GM12873 (cell line): ENCODE measurements at regions not wholly inside any gene's neighbourhood (a gene's known extent, or its start where the extent isn't known, plus 50 kb on each side); places are given as distances from the start of the nearest gene placed in this dataset.
A peak's percentile ranks its signal among the peaks of the same experiment; 100 is the strongest.

ENCODE experiments used
- CTCF ChIP-seq: IDR thresholded peaks from 2 replicates; pipeline ENCODE4 v1.5.1; 2012; ENCODE audit warnings: low read depth, mild to moderate bottlenecking, moderate library complexity, low read length, control low read depth; ENCODE audit not compliant: insufficient read depth; ENCODE audit errors: missing control alignments

- TF ChIP-seq CTCF, result no peak
Observed at GRCh38 chr6:57822896-57823358, 505.5 kb downstream of the PRIM2 start.

- TF ChIP-seq CTCF, result no peak
Observed at GRCh38 chr6:57974653-57975052, 657.2 kb downstream of the PRIM2 start.

GRCh38 chr6:58003417-58004167 is 686.2 kb downstream of the PRIM2 start:
- TF ChIP-seq CTCF, result peak; percentile 46

GRCh38 chr6:58073263-58073662 is 755.8 kb downstream of the PRIM2 start:
- no peak for TF ChIP-seq CTCF

GRCh38 chr6:58113960-58114359 is 796.5 kb downstream of the PRIM2 start:
- no peak for TF ChIP-seq CTCF

- no peak for TF ChIP-seq CTCF
Observed at GRCh38 chr6:58198301-58198700, 880.9 kb downstream of the PRIM2 start.

GRCh38 chr6:58290177-58290576 is 972.7 kb downstream of the PRIM2 start:
- no peak for TF ChIP-seq CTCF
